HK-2 (cell line): ENCODE measurements at regions not wholly inside any gene's neighbourhood (a gene's known extent, or its start where the extent isn't known, plus 50 kb on each side); places are given as distances from the start of the nearest gene placed in this dataset.
A peak's percentile ranks its signal among the peaks of the same experiment; 100 is the strongest.

Source experiments
- DNase-seq: peaks from one replicate; pipeline ENCODE4 v3.0.0-alpha.2; 2018; ENCODE audit not compliant: unreplicated experiment

GRCh38 chr16:51596247-51596646 is 445.2 kb upstream of the SALL1 start:
- no peak for DNase-seq

- DNase-seq = no peak
Observed at GRCh38 chr16:51592535-51593300, 441.6 kb upstream of the SALL1 start.

GRCh38 chr16:51592001-51592501 is 441.0 kb upstream of the SALL1 start:
- no peak for DNase-seq

GRCh38 chr16:51591480-51591879 is 440.4 kb upstream of the SALL1 start:
- no peak for DNase-seq

GRCh38 chr16:51579652-51580360 is 428.7 kb upstream of the SALL1 start:
- DNase-seq = no peak

GRCh38 chr16:51577621-51578303 is 426.7 kb upstream of the SALL1 start:
- peak; percentile 50 for DNase-seq

GRCh38 chr16:51576498-51577195 is 425.6 kb upstream of the SALL1 start:
- DNase-seq = no peak

- DNase-seq = no peak
Observed at GRCh38 chr16:51573191-51573590, 422.1 kb upstream of the SALL1 start.

GRCh38 chr16:51569203-51569931 is 418.3 kb upstream of the SALL1 start:
- DNase-seq = no peak

GRCh38 chr16:51567911-51568310 is 416.8 kb upstream of the SALL1 start:
- no peak for DNase-seq

GRCh38 chr16:51565184-51565583 is 414.1 kb upstream of the SALL1 start:
- no peak for DNase-seq

GRCh38 chr16:51562891-51563290 is 411.8 kb upstream of the SALL1 start:
- DNase-seq = no peak

- DNase-seq = no peak
Observed at GRCh38 chr16:51559901-51560300, 408.8 kb upstream of the SALL1 start.

GRCh38 chr16:51557670-51558069 is 406.6 kb upstream of the SALL1 start:
- no peak for DNase-seq

- DNase-seq = no peak
Observed at GRCh38 chr16:51556694-51557340, 405.7 kb upstream of the SALL1 start.

GRCh38 chr16:51553910-51554309 is 402.8 kb upstream of the SALL1 start:
- DNase-seq = no peak

GRCh38 chr16:51553314-51553713 is 402.2 kb upstream of the SALL1 start:
- DNase-seq = no peak

- no peak for DNase-seq
Observed at GRCh38 chr16:51550800-51551347, 399.8 kb upstream of the SALL1 start.

GRCh38 chr16:51549836-51550235 is 398.8 kb upstream of the SALL1 start:
- no peak for DNase-seq

- DNase-seq = no peak
Observed at GRCh38 chr16:51545951-51546350, 394.9 kb upstream of the SALL1 start.
